ENCODE measurements at regions not wholly inside any gene's neighbourhood (a gene's known extent, or its start where the extent isn't known, plus 50 kb on each side); places are given as distances from the start of the nearest gene placed in this dataset.

GRCh38 chr18:70822117-70822516 lies 533.3 kb downstream of the SOCS6 start:
- CTCF ChIA-PET = no interaction called here
- H3K9me3 Mint-ChIP-seq = peaks cover 82% of the 10 kb centered on the region
- no peak overlapping the region for H3K4me3 Mint-ChIP-seq
- H3K36me3 Mint-ChIP-seq = peaks cover 65% of the 10 kb centered on the region
- POLR2A ChIA-PET = no interaction called here
- no peak overlapping the region for H3K27ac Mint-ChIP-seq
- ATAC-seq (no peak), DNase-seq (ENCODE audit: low spot score) (no peak)
- peaks cover 4% of the 10 kb centered on the region for H3K27me3 Mint-ChIP-seq (ENCODE audit: low read depth)
- H3K4me1 Mint-ChIP-seq = no peaks in the 10 kb centered on the region
- TF ChIP-seq SMAD3 (CRISPR knock-in tag; IDR thresholded peaks at IDR 0.05; ENCODE audit: borderline replicate concordance) (no peak), ZNF281 (CRISPR knock-in tag; IDR thresholded peaks at IDR 0.05) (no peak), ZNF512 (CRISPR knock-in tag; IDR thresholded peaks at IDR 0.05; ENCODE audit: borderline replicate concordance) (no peak), CDX4 (CRISPR knock-in tag; IDR thresholded peaks at IDR 0.05; ENCODE audit: borderline replicate concordance) (no peak), ZNF671 (CRISPR knock-in tag; IDR thresholded peaks at IDR 0.05) (no peak), FOXJ3 (CRISPR knock-in tag; IDR thresholded peaks at IDR 0.05; ENCODE audit: borderline replicate concordance) (no peak), ZNF532 (CRISPR knock-in tag; IDR thresholded peaks at IDR 0.05; ENCODE audit: borderline replicate concordance) (no peak), ZMAT4 (CRISPR knock-in tag; IDR thresholded peaks at IDR 0.05) (no peak), TP53 (CRISPR knock-in tag; IDR thresholded peaks at IDR 0.05) (no peak), IRF2 (CRISPR knock-in tag; IDR thresholded peaks at IDR 0.05; ENCODE audit: borderline replicate concordance, low read depth) (no peak), MLX (CRISPR knock-in tag; IDR thresholded peaks at IDR 0.05) (no peak), ELF4 (CRISPR knock-in tag; IDR thresholded peaks at IDR 0.05; ENCODE audit: low read depth) (no peak), NFYB (CRISPR knock-in tag; conservative IDR thresholded peaks at IDR 0.05; ENCODE audit: low read depth) (no peak), PRRX2 (CRISPR knock-in tag; IDR thresholded peaks at IDR 0.05) (no peak), ZNF416 (CRISPR knock-in tag; IDR thresholded peaks at IDR 0.05) (no peak), GABPB1 (CRISPR knock-in tag; IDR thresholded peaks at IDR 0.05) (no peak), PREB (CRISPR knock-in tag; IDR thresholded peaks at IDR 0.05; ENCODE audit: borderline replicate concordance) (no peak), RELA (CRISPR knock-in tag; IDR thresholded peaks at IDR 0.05; ENCODE audit: borderline replicate concordance) (no peak)
